DMS 273 (cell line): ENCODE measurements at regions not wholly inside any gene's neighbourhood (a gene's known extent, or its start where the extent isn't known, plus 50 kb on each side); places are given as distances from the start of the nearest gene placed in this dataset.

Source experiments
- DNase-seq: peaks from one replicate; lab custom pipeline; 2025; ENCODE audit not compliant: unreplicated experiment; lab: John Stamatoyannopoulos, UW

- DNase-seq: no peak
Measured at GRCh38 chr2:144248350-144249034, 271.4 kb downstream of the ZEB2 start.

- DNase-seq: no peak
Measured at GRCh38 chr2:144244938-144245337, 275.0 kb downstream of the ZEB2 start.

- no peak for DNase-seq
Measured at GRCh38 chr2:144242311-144242710, 277.6 kb downstream of the ZEB2 start.

- DNase-seq: no peak
Measured at GRCh38 chr2:144241801-144242200, 278.1 kb downstream of the ZEB2 start.

- no peak for DNase-seq
Measured at GRCh38 chr2:144240656-144241339, 279.1 kb downstream of the ZEB2 start.

GRCh38 chr2:144239726-144240125, 280.2 kb downstream of the ZEB2 start:
- no peak for DNase-seq

- DNase-seq: no peak
Measured at GRCh38 chr2:144239306-144239705, 280.6 kb downstream of the ZEB2 start.

- DNase-seq: peak; percentile 32
Measured at GRCh38 chr2:144237830-144238627, 281.9 kb downstream of the ZEB2 start.

- no peak for DNase-seq
Measured at GRCh38 chr2:144237108-144237507, 282.8 kb downstream of the ZEB2 start.

GRCh38 chr2:144235050-144235449, 284.9 kb downstream of the ZEB2 start:
- DNase-seq: no peak

- no peak for DNase-seq
Measured at GRCh38 chr2:144234542-144234871, 285.4 kb downstream of the ZEB2 start.

GRCh38 chr2:144233733-144234541, 286.0 kb downstream of the ZEB2 start:
- DNase-seq: no peak

GRCh38 chr2:144233317-144233716, 286.6 kb downstream of the ZEB2 start:
- peak; percentile 28 for DNase-seq

GRCh38 chr2:144230448-144231085, 289.4 kb downstream of the ZEB2 start:
- DNase-seq: peak; percentile 53

GRCh38 chr2:144230033-144230432, 289.9 kb downstream of the ZEB2 start:
- peak; percentile 73 for DNase-seq

- DNase-seq: peak; percentile 20
Measured at GRCh38 chr2:144229296-144229695, 290.6 kb downstream of the ZEB2 start.

- no peak for DNase-seq
Measured at GRCh38 chr2:144227427-144228105, 292.4 kb downstream of the ZEB2 start.

GRCh38 chr2:144225076-144225475, 294.8 kb downstream of the ZEB2 start:
- DNase-seq: no peak

- DNase-seq: no peak
Measured at GRCh38 chr2:144224472-144224871, 295.4 kb downstream of the ZEB2 start.

- DNase-seq: no peak
Measured at GRCh38 chr2:144219979-144220378, 299.9 kb downstream of the ZEB2 start.
